HG03342 (cell line): ENCODE measurements at regions not wholly inside any gene's neighbourhood (a gene's known extent, or its start where the extent isn't known, plus 50 kb on each side); places are given as distances from the start of the nearest gene placed in this dataset.
"Not testable (repeated sequence)": the region's sequence is repeated elsewhere in the genome, so short reads cannot be mapped to it uniquely, and the experiment has no call there.

Experiments used
- ATAC-seq: cut with Tn5 transposase; IDR thresholded peaks from one replicate; pipeline ENCODE4 v1.9.1; 2021; ENCODE audit warnings: mild to moderate bottlenecking, moderate library complexity; ENCODE audit not compliant: unreplicated experiment

- ATAC-seq: no peak
These were observed 107.1 kb downstream of the USP22 start for GRCh38 chr17:20935740-20936139.

- no peak for ATAC-seq
These were observed 104.6 kb downstream of the USP22 start for GRCh38 chr17:20938244-20938643.

- no peak for ATAC-seq
These were observed 103.7 kb downstream of the USP22 start for GRCh38 chr17:20938988-20939615.

GRCh38 chr17:20941872-20942271, 100.9 kb downstream of the USP22 start:
- no peak for ATAC-seq

GRCh38 chr17:20944014-20944865, 98.6 kb downstream of the USP22 start:
- no peak for ATAC-seq

GRCh38 chr17:20947708-20948107, 95.1 kb downstream of the USP22 start:
- ATAC-seq: not testable (repeated sequence)

GRCh38 chr17:20948984-20949777, 93.6 kb downstream of the USP22 start:
- ATAC-seq: no peak
